A549 (cell line): ENCODE measurements at regions not wholly inside any gene's neighbourhood (a gene's known extent, or its start where the extent isn't known, plus 50 kb on each side); places are given as distances from the start of the nearest gene placed in this dataset.

Experiments used
- CHD4 ChIP-seq: fragments of 200-600 bp; sonication (generic); IDR thresholded peaks from 2 replicates; pipeline ENCODE4 v1.6.1; 2016; ENCODE audit warnings: antibody characterized with exemption, mild to moderate bottlenecking, borderline replicate concordance
- EP300 ChIP-seq, 2 experiments: fragments of >200 bp; sonication (Bioruptor Twin); formaldehyde crosslinking; IDR thresholded peaks; 2 replicates in 1 of 2; 3 replicates in 1 of 2; pipeline ENCODE4 v1.6.1; 2016 to 2017
- HDAC2 ChIP-seq: fragments of 200-600 bp; sonication (generic); IDR thresholded peaks from 2 replicates; pipeline ENCODE4 v1.6.1; 2016
- HOXB13 ChIP-seq: fragments of 250-450 bp; sonication (Bioruptor Pico); IDR thresholded peaks from 2 replicates; pipeline ENCODE4 v1.5.0; 2020; ENCODE audit warnings: low read depth, mild to moderate bottlenecking, moderate library complexity
- MAFK ChIP-seq: fragments of 450-650 bp; IDR thresholded peaks from 2 replicates; pipeline ENCODE4 v1.6.1; 2014; ENCODE audit not compliant: partially characterized antibody
- MYC ChIP-seq: IDR thresholded peaks from 2 replicates; pipeline ENCODE4 v1.6.1; 2012; ENCODE audit warnings: mild to moderate bottlenecking, inconsistent platforms, low read length, improper control_type of control experiment, borderline replicate concordance

DNA sequence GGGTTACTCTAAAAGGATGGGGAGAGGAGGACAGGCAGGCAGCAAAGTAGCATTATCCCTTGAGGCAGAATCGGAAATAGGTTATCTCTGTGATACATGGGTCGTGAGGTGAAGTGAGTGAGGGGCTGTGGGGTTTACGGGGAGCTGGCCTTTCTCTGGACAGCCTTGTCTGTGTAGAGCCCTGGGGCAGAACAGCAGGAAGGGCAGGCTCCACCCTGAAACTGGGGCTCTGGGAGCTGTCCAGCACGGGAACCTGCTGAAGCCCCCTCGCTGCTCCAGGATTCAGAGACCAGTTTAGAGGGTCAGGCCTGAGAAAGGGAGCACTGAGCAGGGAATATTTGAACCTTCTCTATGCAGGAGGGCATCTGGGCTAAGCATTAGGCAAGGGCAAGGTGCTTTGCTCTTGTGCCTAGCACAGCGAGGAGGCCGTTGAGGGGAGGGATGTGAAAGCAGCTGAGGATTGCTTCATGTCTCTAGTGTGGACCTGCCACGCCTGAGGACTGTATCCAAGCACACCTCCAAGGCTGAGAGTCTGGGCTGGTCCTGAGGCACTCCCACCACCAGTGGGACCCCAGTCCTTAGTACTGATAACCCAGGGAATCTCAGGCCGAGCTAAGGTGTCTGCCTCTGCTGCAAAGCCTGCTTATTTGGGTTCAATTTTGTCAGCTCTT, 55.8 kb downstream of the NAV1 start:
- TF ChIP-seq HDAC2 (no peak), CHD4 (no peak), MYC (no peak), EP300 (IDR thresholded peaks at IDR 0.05) (no peak), HOXB13 (CRISPR knock-in tag) (no peak), MAFK (no peak)
